ENCODE measurements at regions not wholly inside any gene's neighbourhood (a gene's known extent, or its start where the extent isn't known, plus 50 kb on each side); places are given as distances from the start of the nearest gene placed in this dataset.

- H3K9me3 ChIP-seq (ENCODE audit: low read length) = no peaks in the 10 kb centered on the region
- no peaks in the 10 kb centered on the region for H3K36me3 ChIP-seq (ENCODE audit: insufficient read depth, low read length)
- H3K9me2 ChIP-seq (replicated peaks; ENCODE audit: insufficient read depth, low read length) = no peaks in the 10 kb centered on the region
- no peak overlapping the region for H3K4me2 ChIP-seq (ENCODE audit: low read depth, low read length, poor library complexity, severe bottlenecking)
- H3K27ac ChIP-seq (ENCODE audit: low read length) = no peak overlapping the region
- H4K20me1 ChIP-seq (ENCODE audit: insufficient read depth, low read depth, low read length) = no peaks in the 10 kb centered on the region
- no peaks in the 10 kb centered on the region for H3K79me2 ChIP-seq (ENCODE audit: low read length)
- H3K9ac ChIP-seq (ENCODE audit: low read length) = no peak overlapping the region
- H2AFZ ChIP-seq (ENCODE audit: low read length) = no peak overlapping the region
- DNase-seq = no peak
- H3K27me3 ChIP-seq (ENCODE audit: low read length) = no peaks in the 10 kb centered on the region
- H3K4me3 ChIP-seq (ENCODE audit: low read length) = no peak overlapping the region
- H3K4me1 ChIP-seq (ENCODE audit: low read length) = peaks cover 5% of the 10 kb centered on the region; the same call in 1 of the 2 replicates
Observed at GRCh38 chr18:41140506-41140905, 814.5 kb upstream of the PIK3C3 start.

GRCh38 chr18:41135146-41135545 lies 819.9 kb upstream of the PIK3C3 start:
- Histone ChIP-seq H3K79me2 (ENCODE audit: low read length) (no peaks in the 10 kb centered on the region), H3K36me3 (ENCODE audit: insufficient read depth, low read length) (no peaks in the 10 kb centered on the region), H3K4me2 (ENCODE audit: low read depth, low read length, poor library complexity, severe bottlenecking) (no peak overlapping the region), H2AFZ (ENCODE audit: low read length) (0 out of 2 replicates have a peak overlapping the region, but pooled peaks have one; percentile 37), H3K9ac (ENCODE audit: low read length) (no peak overlapping the region), H4K20me1 (ENCODE audit: insufficient read depth, low read depth, low read length) (no peaks in the 10 kb centered on the region), H3K4me3 (ENCODE audit: low read length) (no peak overlapping the region), H3K27ac (ENCODE audit: low read length) (no peak overlapping the region), H3K27me3 (ENCODE audit: low read length) (no peaks in the 10 kb centered on the region), H3K9me3 (ENCODE audit: low read length) (no peaks in the 10 kb centered on the region), H3K4me1 (ENCODE audit: low read length) (peaks cover 38% of the 10 kb centered on the region), H3K9me2 (replicated peaks; ENCODE audit: insufficient read depth, low read length) (0 out of 2 replicates have a peak, but pooled peaks cover 6% of the 10 kb centered on the region)
- no peak for DNase-seq

- Histone ChIP-seq H4K20me1 (ENCODE audit: insufficient read depth, low read depth, low read length) (no peaks in the 10 kb centered on the region), H3K9me3 (ENCODE audit: low read length) (no peaks in the 10 kb centered on the region), H3K79me2 (ENCODE audit: low read length) (no peaks in the 10 kb centered on the region), H3K4me3 (ENCODE audit: low read length) (no peak overlapping the region), H3K27me3 (ENCODE audit: low read length) (no peaks in the 10 kb centered on the region), H3K4me2 (ENCODE audit: low read depth, low read length, poor library complexity, severe bottlenecking) (no peak overlapping the region), H3K9me2 (replicated peaks; ENCODE audit: insufficient read depth, low read length) (0 out of 2 replicates have a peak, but pooled peaks cover 6% of the 10 kb centered on the region), H3K9ac (ENCODE audit: low read length) (no peak overlapping the region), H3K36me3 (ENCODE audit: insufficient read depth, low read length) (no peaks in the 10 kb centered on the region), H3K4me1 (ENCODE audit: low read length) (peaks cover 38% of the 10 kb centered on the region), H3K27ac (ENCODE audit: low read length) (no peak overlapping the region), H2AFZ (ENCODE audit: low read length) (no peak overlapping the region)
- DNase-seq = no peak
Observed at GRCh38 chr18:41134426-41134825, 820.6 kb upstream of the PIK3C3 start.

- Histone ChIP-seq H3K9me3 (ENCODE audit: low read length) (no peaks in the 10 kb centered on the region), H3K36me3 (ENCODE audit: insufficient read depth, low read length) (no peaks in the 10 kb centered on the region), H3K27ac (ENCODE audit: low read length) (no peak overlapping the region), H3K4me3 (ENCODE audit: low read length) (no peak overlapping the region), H3K9ac (ENCODE audit: low read length) (no peak overlapping the region), H3K27me3 (ENCODE audit: low read length) (no peaks in the 10 kb centered on the region), H3K9me2 (replicated peaks; ENCODE audit: insufficient read depth, low read length) (0 out of 2 replicates have a peak, but pooled peaks cover 6% of the 10 kb centered on the region), H4K20me1 (ENCODE audit: insufficient read depth, low read depth, low read length) (no peaks in the 10 kb centered on the region), H3K4me2 (ENCODE audit: low read depth, low read length, poor library complexity, severe bottlenecking) (no peak overlapping the region), H3K4me1 (ENCODE audit: low read length) (peaks cover 38% of the 10 kb centered on the region), H2AFZ (ENCODE audit: low read length) (peak overlapping the region; percentile 70), H3K79me2 (ENCODE audit: low read length) (no peaks in the 10 kb centered on the region)
- no peak for DNase-seq
Observed at GRCh38 chr18:41131050-41131449, 824.0 kb upstream of the PIK3C3 start.

GRCh38 chr18:41128545-41128944 lies 826.5 kb upstream of the PIK3C3 start:
- DNase-seq = no peak
- 0 out of 2 replicates have a peak, but pooled peaks cover 6% of the 10 kb centered on the region for H3K9me2 ChIP-seq (replicated peaks; ENCODE audit: insufficient read depth, low read length)
- H3K9me3 ChIP-seq (ENCODE audit: low read length) = no peaks in the 10 kb centered on the region
- no peaks in the 10 kb centered on the region for H3K79me2 ChIP-seq (ENCODE audit: low read length)
- H2AFZ ChIP-seq (ENCODE audit: low read length) = no peak overlapping the region
- no peak overlapping the region for H3K4me3 ChIP-seq (ENCODE audit: low read length)
- no peak overlapping the region for H3K9ac ChIP-seq (ENCODE audit: low read length)
- H3K4me1 ChIP-seq (ENCODE audit: low read length) = peaks cover 25% of the 10 kb centered on the region
- no peak overlapping the region for H3K4me2 ChIP-seq (ENCODE audit: low read depth, low read length, poor library complexity, severe bottlenecking)
- H3K27ac ChIP-seq (ENCODE audit: low read length) = no peak overlapping the region
- no peaks in the 10 kb centered on the region for H3K27me3 ChIP-seq (ENCODE audit: low read length)
- H3K36me3 ChIP-seq (ENCODE audit: insufficient read depth, low read length) = no peaks in the 10 kb centered on the region
- no peaks in the 10 kb centered on the region for H4K20me1 ChIP-seq (ENCODE audit: insufficient read depth, low read depth, low read length)

GRCh38 chr18:41128126-41128525 lies 826.9 kb upstream of the PIK3C3 start:
- Histone ChIP-seq H2AFZ (ENCODE audit: low read length) (no peak overlapping the region), H3K27ac (ENCODE audit: low read length) (no peak overlapping the region), H3K4me3 (ENCODE audit: low read length) (no peak overlapping the region), H3K36me3 (ENCODE audit: insufficient read depth, low read length) (no peaks in the 10 kb centered on the region), H3K27me3 (ENCODE audit: low read length) (no peaks in the 10 kb centered on the region), H4K20me1 (ENCODE audit: insufficient read depth, low read depth, low read length) (no peaks in the 10 kb centered on the region), H3K4me1 (ENCODE audit: low read length) (peaks cover 23% of the 10 kb centered on the region), H3K9ac (ENCODE audit: low read length) (no peak overlapping the region), H3K9me3 (ENCODE audit: low read length) (no peaks in the 10 kb centered on the region), H3K79me2 (ENCODE audit: low read length) (no peaks in the 10 kb centered on the region), H3K4me2 (ENCODE audit: low read depth, low read length, poor library complexity, severe bottlenecking) (no peak overlapping the region), H3K9me2 (replicated peaks; ENCODE audit: insufficient read depth, low read length) (0 out of 2 replicates have a peak, but pooled peaks cover 6% of the 10 kb centered on the region)
- DNase-seq = no peak

GRCh38 chr18:41126541-41127235 lies 828.3 kb upstream of the PIK3C3 start:
- no peaks in the 10 kb centered on the region for H3K9me3 ChIP-seq (ENCODE audit: low read length)
- H3K4me2 ChIP-seq (ENCODE audit: low read depth, low read length, poor library complexity, severe bottlenecking) = no peak overlapping the region
- DNase-seq = no peak
- no peak overlapping the region for H3K27ac ChIP-seq (ENCODE audit: low read length)
- H3K27me3 ChIP-seq (ENCODE audit: low read length) = no peaks in the 10 kb centered on the region
- no peak overlapping the region for H3K9ac ChIP-seq (ENCODE audit: low read length)
- peaks cover 12% of the 10 kb centered on the region for H3K4me1 ChIP-seq (ENCODE audit: low read length)
- H3K79me2 ChIP-seq (ENCODE audit: low read length) = no peaks in the 10 kb centered on the region
- no peaks in the 10 kb centered on the region for H3K9me2 ChIP-seq (replicated peaks; ENCODE audit: insufficient read depth, low read length)
- no peaks in the 10 kb centered on the region for H3K36me3 ChIP-seq (ENCODE audit: insufficient read depth, low read length)
- H3K4me3 ChIP-seq (ENCODE audit: low read length) = no peak overlapping the region
- peak overlapping the region; percentile 20; the same call in 1 of the 2 replicates for H2AFZ ChIP-seq (ENCODE audit: low read length)
- H4K20me1 ChIP-seq (ENCODE audit: insufficient read depth, low read depth, low read length) = no peaks in the 10 kb centered on the region

GRCh38 chr18:41121116-41121826 lies 833.8 kb upstream of the PIK3C3 start:
- H3K9me3 ChIP-seq (ENCODE audit: low read length) = no peaks in the 10 kb centered on the region
- H3K4me1 ChIP-seq (ENCODE audit: low read length) = peaks cover 6% of the 10 kb centered on the region; the same call in 1 of the 2 replicates
- no peaks in the 10 kb centered on the region for H3K9me2 ChIP-seq (replicated peaks; ENCODE audit: insufficient read depth, low read length)
- DNase-seq = no peak
- no peak overlapping the region for H3K9ac ChIP-seq (ENCODE audit: low read length)
- no peaks in the 10 kb centered on the region for H4K20me1 ChIP-seq (ENCODE audit: insufficient read depth, low read depth, low read length)
- no peaks in the 10 kb centered on the region for H3K79me2 ChIP-seq (ENCODE audit: low read length)
- H3K4me3 ChIP-seq (ENCODE audit: low read length) = no peak overlapping the region
- H3K27me3 ChIP-seq (ENCODE audit: low read length) = no peaks in the 10 kb centered on the region
- no peak overlapping the region for H3K27ac ChIP-seq (ENCODE audit: low read length)
- H2AFZ ChIP-seq (ENCODE audit: low read length) = peak overlapping the region; percentile 28
- H3K4me2 ChIP-seq (ENCODE audit: low read depth, low read length, poor library complexity, severe bottlenecking) = no peak overlapping the region
- no peaks in the 10 kb centered on the region for H3K36me3 ChIP-seq (ENCODE audit: insufficient read depth, low read length)

Measured in Karpas-422 (cell line).